HG03457 (cell line): ENCODE measurements at regions not wholly inside any gene's neighbourhood (a gene's known extent, or its start where the extent isn't known, plus 50 kb on each side); places are given as distances from the start of the nearest gene placed in this dataset.

Experiments used
- ATAC-seq: cut with Tn5 transposase; IDR thresholded peaks from one replicate; pipeline ENCODE4 v1.9.1; 2021; ENCODE audit warnings: moderate number of reproducible peaks; ENCODE audit not compliant: unreplicated experiment

GRCh38 chr4:136183513-136183912, 1348.8 kb downstream of the PCDH18 start:
- ATAC-seq, result no peak

GRCh38 chr4:136156947-136157346, 1375.3 kb downstream of the PCDH18 start:
- ATAC-seq, result no peak

- ATAC-seq, result no peak
These were observed 1382.2 kb downstream of the PCDH18 start for GRCh38 chr4:136150046-136150445.

DNA sequence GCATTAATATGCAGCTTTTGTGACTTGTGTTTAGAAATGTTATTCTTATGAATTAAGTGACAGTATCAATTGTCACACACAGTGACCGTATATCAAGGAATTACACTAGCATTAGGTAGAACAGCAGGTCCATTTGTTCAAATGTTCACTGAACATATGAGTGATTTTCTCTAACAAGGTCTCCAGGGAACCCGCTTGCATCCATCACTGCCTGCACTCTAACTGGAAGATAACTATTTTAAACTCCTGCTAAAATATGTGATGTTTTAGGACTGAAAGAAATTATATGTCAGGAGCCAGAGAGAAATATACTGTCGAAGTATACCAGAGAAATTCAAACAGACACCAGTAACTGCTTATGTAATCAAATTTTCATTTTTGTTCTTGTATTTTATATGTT, 1395.7 kb downstream of the PCDH18 start:
- no peak for ATAC-seq

DNA sequence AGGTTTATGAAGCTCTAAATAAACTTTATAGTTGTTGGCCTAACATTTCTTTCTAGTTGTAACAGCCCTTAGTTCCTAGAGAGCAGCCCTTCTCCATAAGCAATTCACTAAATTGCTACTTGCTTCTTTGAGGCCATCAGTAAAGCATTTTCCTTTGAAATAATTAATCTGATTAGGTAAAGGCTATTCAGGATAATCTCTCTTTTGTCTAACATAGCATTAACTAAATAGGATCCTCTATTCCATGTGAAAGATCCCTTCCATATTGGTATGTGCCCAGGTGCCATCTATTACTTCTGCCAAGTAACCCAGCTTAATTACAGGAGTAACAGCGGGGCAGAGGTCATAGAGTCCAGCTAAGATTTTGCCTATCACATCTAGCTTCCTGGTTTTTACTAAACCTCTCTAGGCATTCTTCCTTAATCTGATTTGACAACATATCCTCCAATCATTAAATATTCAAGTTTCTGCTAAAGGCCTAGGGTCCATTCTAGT, 1408.0 kb downstream of the PCDH18 start:
- ATAC-seq, result no peak

- no peak for ATAC-seq
These were observed 1410.9 kb downstream of the PCDH18 start for GRCh38 chr4:136121426-136121825.

DNA sequence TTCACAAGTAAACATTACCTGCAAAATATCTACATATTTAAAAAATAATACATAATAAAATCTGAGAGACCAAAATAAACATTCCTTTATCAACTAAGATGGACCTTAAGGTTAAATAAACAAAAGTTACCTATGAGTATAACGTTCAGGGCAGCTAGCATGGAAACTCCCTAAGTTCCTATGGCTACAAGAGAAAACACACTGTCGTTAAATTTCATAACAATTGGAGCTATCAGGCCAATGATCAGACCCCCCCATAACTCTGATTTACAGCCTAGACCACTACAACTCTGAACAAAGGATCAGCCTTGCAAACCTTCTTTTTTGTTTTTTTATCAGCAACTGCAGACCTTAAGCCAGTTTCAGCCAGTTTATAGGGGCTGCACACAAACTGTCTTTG, 1418.4 kb downstream of the PCDH18 start:
- no peak for ATAC-seq

DNA sequence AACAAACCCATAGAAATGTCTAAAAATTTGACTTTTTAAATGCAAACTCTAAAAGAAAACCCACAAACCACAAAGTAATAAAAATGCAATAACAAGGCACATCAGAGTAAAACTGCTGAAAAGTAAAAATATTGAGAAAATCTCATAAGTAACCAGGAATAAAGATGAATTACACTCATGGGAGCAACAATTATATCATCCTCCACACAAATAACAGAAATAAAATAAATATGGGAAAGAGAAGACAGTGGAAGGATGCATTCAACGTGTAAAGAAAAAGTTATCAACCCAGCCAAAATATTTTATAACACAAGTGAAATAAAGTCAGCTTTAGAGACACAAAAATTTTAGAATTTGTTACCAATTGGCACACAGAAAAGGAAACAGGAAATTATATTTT, 1420.2 kb downstream of the PCDH18 start:
- ATAC-seq, result no peak

- ATAC-seq, result no peak
These were observed 1425.5 kb downstream of the PCDH18 start for GRCh38 chr4:136106753-136107152.

DNA sequence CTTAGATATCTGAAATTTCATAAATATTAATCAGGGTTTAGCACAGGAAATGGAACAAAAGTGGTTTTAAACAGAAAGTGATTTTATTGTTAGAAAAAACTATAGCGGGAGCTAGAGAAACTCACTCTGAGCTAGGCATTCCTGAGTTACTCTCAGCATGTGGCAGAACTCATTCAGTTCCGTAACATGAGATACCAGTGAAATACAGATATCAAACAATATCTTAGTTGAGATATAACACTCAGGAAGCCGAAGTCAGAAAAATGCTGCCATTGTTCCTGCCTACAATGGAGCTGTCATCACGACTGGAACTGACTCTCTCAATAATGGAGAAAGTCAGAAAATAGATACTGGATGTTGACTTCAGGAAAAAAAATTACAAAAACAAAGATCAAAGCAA, 1428.7 kb downstream of the PCDH18 start:
- ATAC-seq, result no peak

DNA sequence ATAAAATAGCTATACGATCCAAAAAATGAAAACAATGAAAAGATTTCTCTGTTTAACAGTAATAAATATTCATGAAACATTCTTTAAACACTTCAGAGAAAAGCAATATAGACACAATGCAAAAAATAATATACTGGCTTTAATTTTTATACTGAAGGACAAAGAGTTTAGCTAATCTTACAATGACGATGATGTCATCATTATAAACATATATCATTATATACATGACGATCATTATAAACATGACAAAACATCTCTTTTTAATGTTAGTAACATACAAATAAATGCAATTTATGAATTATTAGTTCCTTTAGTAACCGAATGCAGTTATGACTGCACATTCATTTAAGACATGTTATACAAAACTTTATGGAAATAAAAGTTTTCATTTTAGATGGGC, 1434.6 kb downstream of the PCDH18 start:
- ATAC-seq, result no peak

DNA sequence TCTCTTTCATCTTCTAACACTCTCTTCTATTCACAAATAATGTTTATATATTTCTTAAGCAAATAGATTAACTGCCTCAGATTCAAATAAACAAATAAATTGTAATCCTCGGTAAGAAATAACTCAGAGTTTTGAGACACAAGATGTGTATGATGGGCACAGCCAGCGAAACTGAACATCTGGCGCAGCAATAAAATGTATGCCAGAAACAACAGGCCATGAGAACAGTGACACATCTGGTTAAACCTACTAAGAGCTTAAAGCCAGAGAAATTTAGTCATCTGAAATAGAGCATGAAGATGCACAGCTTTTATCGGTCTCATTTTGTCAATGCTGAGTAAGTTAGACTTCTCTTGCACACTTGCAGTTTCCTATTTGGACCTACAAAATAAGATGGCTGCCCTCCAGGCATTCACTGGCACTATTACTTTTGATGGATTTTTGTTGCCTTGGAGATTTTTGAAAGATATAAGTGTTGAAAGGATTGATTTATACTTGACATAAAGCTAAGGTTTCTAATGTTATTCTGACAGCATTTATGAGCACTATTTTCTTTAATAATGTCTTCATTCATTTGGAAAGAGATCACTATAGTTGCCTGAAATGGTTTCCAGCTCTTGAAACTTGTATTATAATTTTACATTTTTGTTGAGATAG, 1444.0 kb downstream of the PCDH18 start:
- ATAC-seq, result no peak

GRCh38 chr4:136078976-136079375, 1453.3 kb downstream of the PCDH18 start:
- no peak for ATAC-seq

GRCh38 chr4:136056748-136057147, 1475.5 kb downstream of the PCDH18 start:
- ATAC-seq, result no peak

DNA sequence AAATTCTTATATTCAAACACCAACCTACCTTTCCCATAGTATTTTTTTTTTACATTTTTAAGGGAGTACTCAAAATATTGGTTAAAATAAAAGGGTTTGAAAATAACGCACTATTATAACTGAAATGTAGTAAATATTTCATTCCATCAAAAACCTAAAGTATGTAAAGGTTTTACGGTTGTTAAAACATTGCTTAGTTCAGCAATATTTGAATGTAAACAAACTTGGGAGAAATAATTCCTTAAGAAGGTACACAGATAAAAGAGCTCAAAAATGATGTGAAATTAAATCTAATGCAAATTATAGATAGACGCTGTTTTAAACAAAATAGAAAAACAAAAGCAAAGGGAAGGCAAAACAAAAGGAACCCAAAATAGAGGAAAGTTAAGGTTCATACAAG, 1476.9 kb downstream of the PCDH18 start:
- no peak for ATAC-seq

- ATAC-seq, result no peak
These were observed 1495.5 kb downstream of the PCDH18 start for GRCh38 chr4:136036744-136037143.

DNA sequence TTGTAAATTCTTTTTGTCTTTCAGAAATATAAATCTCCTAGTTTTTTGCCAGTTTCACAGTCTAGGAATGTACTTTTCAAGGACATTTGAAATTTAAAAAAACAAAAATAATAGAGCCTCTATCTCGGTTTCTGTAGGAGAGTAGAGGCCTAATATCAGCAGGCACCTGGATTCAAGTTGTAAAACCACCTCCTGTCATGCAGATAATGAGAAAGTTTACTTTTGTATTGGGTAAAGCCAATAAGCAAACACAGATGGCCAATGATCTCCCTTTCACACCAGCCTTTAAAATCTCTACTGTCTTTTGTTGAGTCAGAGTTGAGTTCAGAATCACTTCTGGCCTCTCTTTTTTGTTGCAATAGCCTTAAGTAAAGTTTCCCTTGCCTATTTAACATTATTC, 1499.9 kb downstream of the PCDH18 start:
- ATAC-seq, result no peak

- no peak for ATAC-seq
These were observed 1506.8 kb downstream of the PCDH18 start for GRCh38 chr4:136025540-136025939.

GRCh38 chr4:136017556-136017955, 1514.7 kb downstream of the PCDH18 start:
- no peak for ATAC-seq

DNA sequence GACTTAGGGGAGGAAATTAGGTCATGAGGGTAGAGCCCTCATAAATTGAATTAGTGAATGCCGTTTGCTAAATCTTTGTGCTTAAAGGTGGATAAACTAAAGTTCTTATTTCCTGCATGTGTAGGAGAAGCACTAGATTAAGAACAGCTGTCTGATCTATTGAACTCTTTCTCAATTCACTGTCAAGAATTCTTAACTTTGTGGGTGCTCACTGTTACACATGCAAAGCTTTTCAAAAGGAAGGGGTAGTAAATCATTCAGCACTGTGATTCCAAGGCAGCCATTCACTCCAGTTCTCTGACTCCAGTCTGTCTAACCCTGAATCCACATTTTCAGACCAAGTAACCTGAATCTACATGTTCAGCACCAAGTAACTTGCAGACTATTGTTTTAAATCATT, 1520.1 kb downstream of the PCDH18 start:
- no peak for ATAC-seq

GRCh38 chr4:136009258-136009832, 1522.9 kb downstream of the PCDH18 start:
- no peak for ATAC-seq

GRCh38 chr4:136007991-136008390, 1524.3 kb downstream of the PCDH18 start:
- no peak for ATAC-seq

DNA sequence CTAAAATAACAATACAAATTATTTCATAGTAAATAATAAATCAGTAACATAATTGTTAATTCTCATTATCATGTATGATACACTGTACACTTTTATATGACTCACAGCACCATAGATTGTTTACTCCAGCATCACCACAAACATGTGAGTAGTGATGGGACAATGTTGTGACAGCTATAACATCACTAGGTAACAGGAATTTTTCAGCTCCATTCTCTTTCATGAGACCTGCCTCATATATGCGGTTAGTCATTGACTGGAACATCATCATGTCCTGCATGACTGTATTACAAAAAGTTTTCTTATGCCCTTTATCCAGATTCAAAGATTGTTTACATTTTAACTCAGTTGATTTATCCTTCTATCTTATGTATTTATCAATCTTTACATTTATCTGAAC, 1530.0 kb downstream of the PCDH18 start:
- no peak for ATAC-seq
